ENCODE measurements at regions not wholly inside any gene's neighbourhood (a gene's known extent, or its start where the extent isn't known, plus 50 kb on each side); places are given as distances from the start of the nearest gene placed in this dataset.
A peak's percentile ranks its signal among the peaks of the same experiment; 100 is the strongest.

GRCh38 chr3:31157047-31157694 is 262.7 kb upstream of the GADL1 start:
- no peak for DNase-seq

GRCh38 chr3:31157893-31158620 is 263.6 kb upstream of the GADL1 start:
- peak; percentile 81 for DNase-seq

GRCh38 chr3:31159331-31160039 is 265.0 kb upstream of the GADL1 start:
- no peak for DNase-seq

GRCh38 chr3:31161889-31162288 is 267.4 kb upstream of the GADL1 start:
- peak; percentile 50 for DNase-seq

GRCh38 chr3:31164381-31164780 is 269.9 kb upstream of the GADL1 start:
- DNase-seq: no peak

- peak; percentile 29 for DNase-seq
These were observed 271.0 kb upstream of the GADL1 start for GRCh38 chr3:31165399-31165860.

GRCh38 chr3:31166249-31166885 is 271.9 kb upstream of the GADL1 start:
- peak; percentile 89 for DNase-seq

GRCh38 chr3:31167666-31168065 is 273.2 kb upstream of the GADL1 start:
- DNase-seq: peak; percentile 46

GRCh38 chr3:31170932-31171670 is 276.6 kb upstream of the GADL1 start:
- peak; percentile 97 for DNase-seq

- no peak for DNase-seq
These were observed 277.9 kb upstream of the GADL1 start for GRCh38 chr3:31172336-31172735.

- DNase-seq: no peak
These were observed 278.8 kb upstream of the GADL1 start for GRCh38 chr3:31173118-31173718.

GRCh38 chr3:31174079-31174478 is 279.6 kb upstream of the GADL1 start:
- DNase-seq: no peak

- DNase-seq: no peak
These were observed 281.6 kb upstream of the GADL1 start for GRCh38 chr3:31176045-31176444.

GRCh38 chr3:31178467-31178866 is 284.0 kb upstream of the GADL1 start:
- no peak for DNase-seq

- DNase-seq: no peak
These were observed 285.3 kb upstream of the GADL1 start for GRCh38 chr3:31179768-31180167.

GRCh38 chr3:31180274-31180673 is 285.8 kb upstream of the GADL1 start:
- no peak for DNase-seq

GRCh38 chr3:31181661-31182060 is 287.2 kb upstream of the GADL1 start:
- DNase-seq: no peak

- no peak for DNase-seq
These were observed 288.2 kb upstream of the GADL1 start for GRCh38 chr3:31182661-31183060.

- no peak for DNase-seq
These were observed 290.0 kb upstream of the GADL1 start for GRCh38 chr3:31184261-31185061.

- DNase-seq: no peak
These were observed 290.5 kb upstream of the GADL1 start for GRCh38 chr3:31185062-31185357.

GRCh38 chr3:31186041-31186440 is 291.6 kb upstream of the GADL1 start:
- DNase-seq: no peak

All from fibroblast of skin of back (primary cell).